K562 (cell line): ENCODE measurements at regions not wholly inside any gene's neighbourhood (a gene's known extent, or its start where the extent isn't known, plus 50 kb on each side); places are given as distances from the start of the nearest gene placed in this dataset.

Source experiments
- ATAC-seq: fragments of 200-7000 bp; cut with Tn5 transposase; 3 replicates; pipeline ENCODE4 v1.9.1; 2020; ENCODE audit warnings: moderate library complexity
- BruUV-seq: library from RNA; stranded (reverse); fragments of 400-500 nt; replicated peaks from 2 replicates; lab custom pipeline; 2021; lab: Mats Ljungman, UMichigan
- CTCF ChIA-PET: fragments of 300-600 bp; formaldehyde crosslinking; extraction: SDS; loops from one replicate; lab custom pipeline; 2021; ENCODE audit warnings: low intra/inter-chr PET ratio; lab: Yijun Ruan, JAX
- POLR2A ChIA-PET: fragments of 300-600, 350-650 bp; sonication (Branson Sonifier 250); formaldehyde crosslinking; extraction: SDS; loops from one replicate; lab custom pipeline; 2021; ENCODE audit warnings: antibody characterized with exemption, inconsistent platforms; lab: Yijun Ruan, JAX
- DNase-seq, 4 experiments: peaks; one replicate each; pipeline versions ENCODE4 v3.0.0 to v3.0.0-alpha.2; 2011 to 2018; ENCODE audit warnings: low spot score in 3 of 4, mixed read lengths in 3 of 4; ENCODE audit errors: extremely low read depth in 1 of 4
- FAIRE-seq: peaks from 2 replicates; lab custom pipeline; 2011; peaks lifted over from hg19 to GRCh38; lab: Jason Lieb, UNC
- H2AFZ ChIP-seq: 2 replicates; pipeline ENCODE4 v1.6.0; 2011; ENCODE audit warnings: low read depth, low read length, control low read depth, inconsistent platforms
- H3K27ac ChIP-seq: fragments of 200-600 bp; 3 replicates; pipeline ENCODE4 v1.8.0; 2011; ENCODE audit warnings: low read depth, mild to moderate bottlenecking, control low read depth, inconsistent platforms, low read length, moderate library complexity, mixed read lengths; ENCODE audit errors: extremely low read depth
- H3K27me3 ChIP-seq, 2 experiments: fragments of 300-600 bp in 1 of 2; 2 replicates in 1 of 2; 3 replicates in 1 of 2; pipeline versions ENCODE4 v1.6.0 to v1.8.0; 2011; ENCODE audit warnings: inconsistent platforms in 2 of 2, low read length in 2 of 2, mild to moderate bottlenecking in 1 of 2, mixed read lengths in 1 of 2, moderate library complexity in 1 of 2; ENCODE audit not compliant: control insufficient read depth in 2 of 2, insufficient read depth in 2 of 2
- H3K36me3 ChIP-seq: fragments of 300-600 bp; 3 replicates; pipeline ENCODE4 v1.8.0; 2011; ENCODE audit warnings: mild to moderate bottlenecking, low read length, inconsistent platforms; ENCODE audit not compliant: control insufficient read depth, insufficient read depth
- H3K4me1 ChIP-seq, 2 experiments: fragments of 200-600 bp in 1 of 2; replicated peaks in 1 of 2; 2 replicates in 1 of 2; 3 replicates in 1 of 2; pipeline versions ENCODE4 v1.5.1 to v1.8.0; 2011; ENCODE audit warnings: inconsistent platforms in 2 of 2, low read length in 2 of 2, mild to moderate bottlenecking in 1 of 2, mixed read lengths in 1 of 2, moderate library complexity in 1 of 2; ENCODE audit not compliant: control insufficient read depth in 2 of 2, insufficient read depth in 2 of 2
- H3K4me2 ChIP-seq: 2 replicates; pipeline ENCODE4 v1.6.1; 2011; ENCODE audit warnings: low read length, control low read depth, inconsistent platforms, mixed read lengths; ENCODE audit not compliant: insufficient read depth
- H3K4me3 ChIP-seq: fragments of 200-600 bp; sonication (generic), shearing (Covaris generic); 2 replicates; pipeline ENCODE4 v1.5.1; 2016; ENCODE audit warnings: control low read depth, inconsistent platforms
- H3K79me2 ChIP-seq: fragments of 200-600 bp; 3 replicates; pipeline ENCODE4 v1.8.0; 2011; ENCODE audit warnings: low read length, inconsistent platforms; ENCODE audit not compliant: control insufficient read depth, insufficient read depth
- H3K9ac ChIP-seq, 2 experiments: 2 replicates each; pipeline versions ENCODE4 v1.6.0 to v1.6.1; 2011; ENCODE audit warnings: low read depth in 2 of 2, low read length in 2 of 2, control low read depth in 1 of 2, inconsistent platforms in 1 of 2, mild to moderate bottlenecking in 1 of 2, mixed read lengths in 1 of 2; ENCODE audit not compliant: insufficient read depth in 1 of 2
- H3K9me1 ChIP-seq: one replicate; pipeline ENCODE4 v1.6.0; 2011; ENCODE audit warnings: inconsistent platforms, mild to moderate bottlenecking, low read length, moderate library complexity; ENCODE audit not compliant: control insufficient read depth, insufficient read depth
- H3K9me3 ChIP-seq: replicated peaks from 2 replicates; pipeline ENCODE4 v1.5.1; 2011; ENCODE audit warnings: low read depth, low read length, inconsistent platforms; ENCODE audit not compliant: control insufficient read depth, insufficient read depth
- H4K20me1 ChIP-seq: replicated peaks from 2 replicates; pipeline ENCODE4 v1.6.1; 2011; ENCODE audit warnings: low read length, inconsistent platforms, mixed read lengths; ENCODE audit not compliant: control insufficient read depth, insufficient read depth
- CXXC5 ChIP-seq: fragments of 250-450 bp; sonication (Bioruptor Pico); IDR thresholded peaks from 2 replicates; pipeline ENCODE4 v1.8.0; 2022; ENCODE audit warnings: inconsistent platforms, mild to moderate bottlenecking, moderate library complexity
- HCFC1 ChIP-seq: IDR thresholded peaks from 2 replicates; pipeline ENCODE4 v1.6.1; 2012; ENCODE audit warnings: low read depth, low read length, improper control_type of control experiment
- HDAC8 ChIP-seq: fragments of 450-650 bp; IDR thresholded peaks from 2 replicates; pipeline ENCODE4 v1.6.1; 2016; ENCODE audit warnings: mild to moderate bottlenecking, missing genetic modification characterization, moderate library complexity, missing compliant biosample characterization
- MBD2 ChIP-seq: sonication (generic); IDR thresholded peaks from 2 replicates; pipeline ENCODE4 v1.6.1; 2016; ENCODE audit warnings: low read depth, borderline replicate concordance
- SMAD2 ChIP-seq: fragments of 150-350 bp; IDR thresholded peaks from 2 replicates; pipeline ENCODE4 v1.6.1; 2014; ENCODE audit warnings: low read depth, mild to moderate bottlenecking, low read length
- SNIP1 ChIP-seq: fragments of 450-650 bp; IDR thresholded peaks from 2 replicates; pipeline ENCODE4 v1.7.1; 2017; ENCODE audit warnings: low read depth, mild to moderate bottlenecking
- SRSF1 ChIP-seq: fragments of 200-400 bp; formaldehyde crosslinking; IDR thresholded peaks from 2 replicates; pipeline ENCODE4 v1.6.1; 2017; ENCODE audit warnings: mild to moderate bottlenecking, low read depth, low read length, moderate library complexity
- ZC3H8 ChIP-seq: fragments of 450-650 bp; IDR thresholded peaks from 2 replicates; pipeline ENCODE4 v1.6.1; 2017
- ZNF143 ChIP-seq: sonication (generic); formaldehyde crosslinking; IDR thresholded peaks from 2 replicates; pipeline ENCODE4 v1.9.0; 2022; ENCODE audit warnings: mild to moderate bottlenecking, missing genetic modification reagents
- ZNF699 ChIP-seq: fragments of 250-450 bp; sonication (Bioruptor Pico); IDR thresholded peaks from 2 replicates; pipeline ENCODE4 v1.8.0; 2021; ENCODE audit warnings: mild to moderate bottlenecking, moderate library complexity; ENCODE audit not compliant: insufficient replicate concordance
- WGBS: fragments of 100-300 bp; shearing (Covaris generic); methylation state at CpG from one replicate; pipeline ENCODE4 v1.1.6; 2016; ENCODE audit warnings: low coverage, mixed read lengths; ENCODE audit not compliant: insufficient coverage; ENCODE audit errors: missing lambda C conversion rate; 5-methylcytosine and 5-hydroxymethylcytosine counted together
- in situ Hi-C: fragments of 300-500 bp; cut with MboI; formaldehyde crosslinking; loops from 4 replicates; pipeline ENCODE4 v1.15.0; 2018; ENCODE audit warnings: inconsistent platforms, mixed read lengths
- intact Hi-C: fragments of 100-400 bp; cut with micrococcal nuclease; formaldehyde crosslinking; loops from 2 replicates; pipeline ENCODE4 v1.14.2; 2022
- TF ChIP-seq, protein P1 (sequence below): sonication (generic); formaldehyde crosslinking; IDR thresholded peaks from 2 replicates; pipeline ENCODE4 v1.8.0; 2022; ENCODE audit warnings: missing genetic modification reagents, mild to moderate bottlenecking, borderline replicate concordance
- TF ChIP-seq, protein P2 (sequence below): sonication (generic); formaldehyde crosslinking; IDR thresholded peaks from 2 replicates; pipeline ENCODE4 v1.8.1; 2023; ENCODE audit warnings: mild to moderate bottlenecking, missing genetic modification reagents
- TF ChIP-seq, protein P3 (sequence below): fragments of 250-450 bp; sonication (Bioruptor Pico); IDR thresholded peaks from 2 replicates; pipeline ENCODE4 v1.4.0; 2020; ENCODE audit warnings: mild to moderate bottlenecking, moderate library complexity
- TF ChIP-seq, protein P4 (sequence below): sonication (generic); formaldehyde crosslinking; IDR thresholded peaks from 2 replicates; pipeline ENCODE4 v1.8.1; 2023; ENCODE audit warnings: mild to moderate bottlenecking, missing genetic modification reagents, moderate library complexity

DNA sequence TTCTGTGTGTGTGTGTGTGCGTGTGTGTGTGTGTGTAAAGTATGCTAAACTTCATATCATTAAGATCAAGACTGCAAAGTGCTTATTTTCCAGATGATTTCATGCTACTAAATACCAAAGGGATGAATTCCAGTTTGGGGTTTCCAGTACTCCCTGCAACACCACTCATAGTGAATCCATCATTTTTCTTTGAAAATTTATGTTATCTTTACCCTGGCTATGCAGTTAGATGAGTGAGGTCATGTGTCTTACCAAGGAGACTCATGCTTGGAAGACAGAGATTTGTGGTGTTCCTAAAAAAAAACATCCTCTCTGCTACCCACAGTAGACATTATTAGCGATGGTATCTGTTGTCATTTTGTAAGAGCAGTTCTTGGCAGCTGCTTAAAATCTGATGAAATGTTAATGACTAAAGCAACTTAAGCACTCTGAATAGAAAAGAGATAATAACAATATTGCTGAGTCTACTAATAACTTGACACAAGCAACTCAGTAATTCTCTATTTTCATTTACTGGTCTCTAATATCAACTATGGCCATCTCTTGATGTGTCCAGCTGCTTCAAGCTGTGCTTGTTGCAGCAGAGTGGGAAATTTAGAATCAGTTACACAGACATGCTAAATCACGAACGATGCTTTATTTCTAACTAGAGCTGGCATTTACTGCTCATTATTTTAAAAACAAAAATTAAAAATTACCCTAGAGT, 1953.0 kb upstream of the IGFBP7 start (continued):
- TF ChIP-seq CXXC5 = no peak

DNA sequence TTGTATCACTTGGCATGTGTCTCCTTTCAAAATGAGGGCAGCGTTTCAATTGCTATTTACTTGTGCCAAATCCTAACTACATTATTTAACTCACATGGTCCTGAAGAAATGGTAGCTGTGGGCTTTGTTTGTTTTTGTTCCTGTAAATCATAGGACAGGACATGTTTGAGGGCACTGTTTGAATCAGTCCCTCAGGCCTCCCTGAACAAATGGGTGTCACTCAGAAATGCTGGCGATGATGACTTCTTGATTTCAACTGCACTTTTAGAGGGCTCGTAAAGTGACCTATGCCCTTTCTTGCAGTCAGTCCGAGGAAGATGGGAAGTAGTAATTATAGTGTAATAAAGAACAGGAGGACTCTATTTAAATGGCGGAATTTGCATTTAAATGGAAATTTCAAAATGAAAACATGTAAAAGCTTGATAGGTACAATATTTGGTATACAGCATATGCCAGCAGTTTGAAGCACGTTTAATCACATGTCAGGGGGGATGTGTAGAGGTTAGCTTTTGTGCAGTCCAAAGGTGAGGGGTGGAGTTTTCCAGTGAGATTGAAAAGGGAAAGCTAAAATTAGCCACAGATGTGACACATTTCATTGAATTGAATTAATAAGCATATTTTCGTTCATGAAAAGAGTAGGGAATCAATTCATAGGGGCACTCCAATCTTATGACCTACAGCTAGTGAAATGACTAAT, 1958.7 kb upstream of the IGFBP7 start:
- Histone ChIP-seq H3K27me3 (no peaks in the 10 kb centered on the region), H3K9ac (no peak overlapping the region), H3K27ac (no peak overlapping the region), H2AFZ (no peak overlapping the region), H3K9me3 (no peaks in the 10 kb centered on the region), H3K79me2 (no peaks in the 10 kb centered on the region), H3K4me3 (no peak overlapping the region), H3K4me2 (no peak overlapping the region), H3K36me3 (no peaks in the 10 kb centered on the region), H3K9me1 (no peaks in the 10 kb centered on the region), H4K20me1 (no peaks in the 10 kb centered on the region), H3K4me1 (no peaks in the 10 kb centered on the region)
- in situ Hi-C loops (no loop called here), intact Hi-C loops (no loop called here)
- ChIA-PET CTCF (no interaction called here), POLR2A (no interaction called here)
- FAIRE-seq (no peak), ATAC-seq (no peak), DNase-seq (no peak)
- no TSS peak for BruUV-seq
- 0% methylated on average over 7 of the region's 7 CpGs for WGBS
- TF ChIP-seq, protein P1, sequence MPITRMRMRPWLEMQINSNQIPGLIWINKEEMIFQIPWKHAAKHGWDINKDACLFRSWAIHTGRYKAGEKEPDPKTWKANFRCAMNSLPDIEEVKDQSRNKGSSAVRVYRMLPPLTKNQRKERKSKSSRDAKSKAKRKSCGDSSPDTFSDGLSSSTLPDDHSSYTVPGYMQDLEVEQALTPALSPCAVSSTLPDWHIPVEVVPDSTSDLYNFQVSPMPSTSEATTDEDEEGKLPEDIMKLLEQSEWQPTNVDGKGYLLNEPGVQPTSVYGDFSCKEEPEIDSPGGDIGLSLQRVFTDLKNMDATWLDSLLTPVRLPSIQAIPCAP = no peak
- TF ChIP-seq HDAC8 (tag) = no peak
- no peak for TF ChIP-seq SNIP1
- TF ChIP-seq, protein P2, sequence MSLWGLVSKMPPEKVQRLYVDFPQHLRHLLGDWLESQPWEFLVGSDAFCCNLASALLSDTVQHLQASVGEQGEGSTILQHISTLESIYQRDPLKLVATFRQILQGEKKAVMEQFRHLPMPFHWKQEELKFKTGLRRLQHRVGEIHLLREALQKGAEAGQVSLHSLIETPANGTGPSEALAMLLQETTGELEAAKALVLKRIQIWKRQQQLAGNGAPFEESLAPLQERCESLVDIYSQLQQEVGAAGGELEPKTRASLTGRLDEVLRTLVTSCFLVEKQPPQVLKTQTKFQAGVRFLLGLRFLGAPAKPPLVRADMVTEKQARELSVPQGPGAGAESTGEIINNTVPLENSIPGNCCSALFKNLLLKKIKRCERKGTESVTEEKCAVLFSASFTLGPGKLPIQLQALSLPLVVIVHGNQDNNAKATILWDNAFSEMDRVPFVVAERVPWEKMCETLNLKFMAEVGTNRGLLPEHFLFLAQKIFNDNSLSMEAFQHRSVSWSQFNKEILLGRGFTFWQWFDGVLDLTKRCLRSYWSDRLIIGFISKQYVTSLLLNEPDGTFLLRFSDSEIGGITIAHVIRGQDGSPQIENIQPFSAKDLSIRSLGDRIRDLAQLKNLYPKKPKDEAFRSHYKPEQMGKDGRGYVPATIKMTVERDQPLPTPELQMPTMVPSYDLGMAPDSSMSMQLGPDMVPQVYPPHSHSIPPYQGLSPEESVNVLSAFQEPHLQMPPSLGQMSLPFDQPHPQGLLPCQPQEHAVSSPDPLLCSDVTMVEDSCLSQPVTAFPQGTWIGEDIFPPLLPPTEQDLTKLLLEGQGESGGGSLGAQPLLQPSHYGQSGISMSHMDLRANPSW (CRISPR knock-in tag) = no peak
- no peak for TF ChIP-seq HCFC1
- TF ChIP-seq MBD2 = no peak
- TF ChIP-seq SRSF1 = no peak
- TF ChIP-seq, protein P3, sequence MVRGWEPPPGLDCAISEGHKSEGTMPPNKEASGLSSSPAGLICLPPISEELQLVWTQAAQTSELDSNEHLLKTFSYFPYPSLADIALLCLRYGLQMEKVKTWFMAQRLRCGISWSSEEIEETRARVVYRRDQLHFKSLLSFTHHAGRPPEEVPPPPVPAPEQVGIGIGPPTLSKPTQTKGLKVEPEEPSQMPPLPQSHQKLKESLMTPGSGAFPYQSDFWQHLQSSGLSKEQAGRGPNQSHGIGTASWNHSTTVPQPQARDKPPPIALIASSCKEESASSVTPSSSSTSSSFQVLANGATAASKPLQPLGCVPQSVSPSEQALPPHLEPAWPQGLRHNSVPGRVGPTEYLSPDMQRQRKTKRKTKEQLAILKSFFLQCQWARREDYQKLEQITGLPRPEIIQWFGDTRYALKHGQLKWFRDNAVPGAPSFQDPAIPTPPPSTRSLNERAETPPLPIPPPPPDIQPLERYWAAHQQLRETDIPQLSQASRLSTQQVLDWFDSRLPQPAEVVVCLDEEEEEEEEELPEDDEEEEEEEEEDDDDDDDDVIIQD (CRISPR knock-in tag) = no peak
- no peak for TF ChIP-seq SMAD2
- no peak for TF ChIP-seq ZNF143
- no peak for TF ChIP-seq ZNF699 (CRISPR knock-in tag)
- TF ChIP-seq, protein P4, sequence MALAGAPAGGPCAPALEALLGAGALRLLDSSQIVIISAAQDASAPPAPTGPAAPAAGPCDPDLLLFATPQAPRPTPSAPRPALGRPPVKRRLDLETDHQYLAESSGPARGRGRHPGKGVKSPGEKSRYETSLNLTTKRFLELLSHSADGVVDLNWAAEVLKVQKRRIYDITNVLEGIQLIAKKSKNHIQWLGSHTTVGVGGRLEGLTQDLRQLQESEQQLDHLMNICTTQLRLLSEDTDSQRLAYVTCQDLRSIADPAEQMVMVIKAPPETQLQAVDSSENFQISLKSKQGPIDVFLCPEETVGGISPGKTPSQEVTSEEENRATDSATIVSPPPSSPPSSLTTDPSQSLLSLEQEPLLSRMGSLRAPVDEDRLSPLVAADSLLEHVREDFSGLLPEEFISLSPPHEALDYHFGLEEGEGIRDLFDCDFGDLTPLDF (CRISPR knock-in tag) = no peak
- no peak for TF ChIP-seq ZC3H8
